Esophagus muscularis mucosa (tissue), 4 donors: ENCODE measurements at regions not wholly inside any gene's neighbourhood (a gene's known extent, or its start where the extent isn't known, plus 50 kb on each side); places are given as distances from the start of the nearest gene placed in this dataset.

Source experiments
- EP300 ChIP-seq: sonication (generic); formaldehyde crosslinking; IDR thresholded peaks from one replicate; pipeline ENCODE4 v1.6.1; 2017; ENCODE audit warnings: antibody characterized with exemption
- POLR2A ChIP-seq: fragments of 450-650 bp; IDR thresholded peaks from one replicate; pipeline ENCODE4 v1.6.1; 2017; ENCODE audit warnings: antibody characterized with exemption, moderate library complexity, mild to moderate bottlenecking, low read depth
- POLR2AphosphoS5 ChIP-seq, 2 donors: sonication (generic); formaldehyde crosslinking; IDR thresholded peaks; one replicate each; pipeline ENCODE4 v1.6.1; 2017; ENCODE audit warnings: antibody characterized with exemption in 2 of 2
- TF ChIP-seq, protein P1 (sequence below), 3 experiments: fragments of 200-600 bp in 2 of 3; fragments of 450-650 bp in 1 of 3; sonication (generic) in 2 of 3; IDR thresholded peaks; one replicate each; pipeline ENCODE4 v1.5.1; 2017 to 2019; ENCODE audit warnings: antibody characterized with exemption in 3 of 3, mild to moderate bottlenecking in 2 of 3, moderate library complexity in 1 of 3

DNA sequence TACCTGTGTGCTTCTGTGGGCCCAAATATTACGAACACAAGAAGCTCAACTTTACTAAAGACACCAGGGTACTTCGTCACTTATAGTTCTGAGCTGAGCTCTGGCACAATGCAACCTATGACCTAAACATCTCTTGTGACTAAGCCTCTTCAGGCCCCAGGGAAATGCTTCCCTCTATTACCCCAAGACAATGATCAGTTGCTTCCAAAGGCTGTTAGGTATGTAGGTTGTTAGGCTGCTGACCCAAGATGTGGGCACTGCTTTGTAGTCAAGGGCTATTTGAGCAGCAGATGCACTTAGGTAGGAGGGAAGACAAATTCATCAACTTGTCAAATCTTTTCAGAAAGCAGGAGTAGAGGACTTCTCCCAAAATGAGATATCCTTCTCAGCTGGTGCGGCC lies 640.1 kb downstream of the EPHA4 start:
- TF ChIP-seq, protein P1, sequence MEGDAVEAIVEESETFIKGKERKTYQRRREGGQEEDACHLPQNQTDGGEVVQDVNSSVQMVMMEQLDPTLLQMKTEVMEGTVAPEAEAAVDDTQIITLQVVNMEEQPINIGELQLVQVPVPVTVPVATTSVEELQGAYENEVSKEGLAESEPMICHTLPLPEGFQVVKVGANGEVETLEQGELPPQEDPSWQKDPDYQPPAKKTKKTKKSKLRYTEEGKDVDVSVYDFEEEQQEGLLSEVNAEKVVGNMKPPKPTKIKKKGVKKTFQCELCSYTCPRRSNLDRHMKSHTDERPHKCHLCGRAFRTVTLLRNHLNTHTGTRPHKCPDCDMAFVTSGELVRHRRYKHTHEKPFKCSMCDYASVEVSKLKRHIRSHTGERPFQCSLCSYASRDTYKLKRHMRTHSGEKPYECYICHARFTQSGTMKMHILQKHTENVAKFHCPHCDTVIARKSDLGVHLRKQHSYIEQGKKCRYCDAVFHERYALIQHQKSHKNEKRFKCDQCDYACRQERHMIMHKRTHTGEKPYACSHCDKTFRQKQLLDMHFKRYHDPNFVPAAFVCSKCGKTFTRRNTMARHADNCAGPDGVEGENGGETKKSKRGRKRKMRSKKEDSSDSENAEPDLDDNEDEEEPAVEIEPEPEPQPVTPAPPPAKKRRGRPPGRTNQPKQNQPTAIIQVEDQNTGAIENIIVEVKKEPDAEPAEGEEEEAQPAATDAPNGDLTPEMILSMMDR (IDR thresholded peaks at IDR 0.05), result no peak
- TF ChIP-seq POLR2AphosphoS5 (IDR thresholded peaks at IDR 0.05) (no peak), POLR2A (no peak), EP300 (no peak)
